ENCODE measurements at regions not wholly inside any gene's neighbourhood (a gene's known extent, or its start where the extent isn't known, plus 50 kb on each side); places are given as distances from the start of the nearest gene placed in this dataset.
"Not testable (repeated sequence)": the region's sequence is repeated elsewhere in the genome, so short reads cannot be mapped to it uniquely, and the experiment has no call there.

GRCh38 chr3:46793340-46793739 lies 69.9 kb downstream of the MYL3 start:
- TF ChIP-seq IKZF2 (IDR thresholded peaks at IDR 0.05) (peak; percentile 38 to 67; a peak in 3 of 4 replicates), MTA2 (IDR thresholded peaks at IDR 0.05; ENCODE audit: low read depth) (peak; percentile 28; the same call in 1 of the 2 replicates), CREM (IDR thresholded peaks at IDR 0.05; ENCODE audit: low read depth) (peak; percentile 16; the same call in 1 of the 2 replicates), SPI1 (IDR thresholded peaks at IDR 0.05; ENCODE audit: borderline replicate concordance, insufficient read depth, low read depth, low read length) (peak; percentile 75), IKZF1 (conservative IDR thresholded peaks at IDR 0.05) (0 out of 2 replicates have a peak, but pooled peaks have one; percentile 14), DPF2 (IDR thresholded peaks at IDR 0.05) (0 out of 2 replicates have a peak, but pooled peaks have one; percentile 31), JUNB (IDR thresholded peaks at IDR 0.05) (peak; percentile 80)
- H3K9ac ChIP-seq (ENCODE audit: control insufficient read depth, insufficient read depth, low read length); in situ Hi-C loops (cut with MboI); H3K27ac ChIP-seq (ENCODE audit: control insufficient read depth, insufficient read depth); H2AFZ ChIP-seq (ENCODE audit: control insufficient read depth, low read depth, low read length); H3K27me3 ChIP-seq (replicated peaks in 1 of 2; ENCODE audit: control insufficient read depth in 2 of 2, insufficient read depth in 2 of 2, low read length in 1 of 2); H3K4me2 ChIP-seq (ENCODE audit: control insufficient read depth, insufficient read depth); BruUV-seq (replicated peaks); intact Hi-C loops (cut with micrococcal nuclease; ENCODE audit: unreplicated experiment); RAD21 ChIA-PET (ENCODE audit: unreplicated experiment); H3K4me1 ChIP-seq (ENCODE audit: control insufficient read depth, insufficient read depth, low read length); DNase-seq (ENCODE audit: low read depth, low spot score); H3K4me3 ChIP-seq; ATAC-seq; H3K36me3 ChIP-seq (ENCODE audit: control insufficient read depth in 2 of 2, insufficient read depth in 2 of 2, low read length in 1 of 2); H3K9me3 ChIP-seq (replicated peaks; ENCODE audit: control insufficient read depth, insufficient read depth, low read length); H3K79me2 ChIP-seq (ENCODE audit: control insufficient read depth, insufficient read depth, low read length); FAIRE-seq; H4K20me1 ChIP-seq (ENCODE audit: control insufficient read depth, insufficient read depth); POLR2A ChIA-PET; SMC1A ChIA-PET (ENCODE audit: uncharacterized antibody, unreplicated experiment): not testable (repeated sequence)
- 4% methylated on average over 2 of the region's 2 CpGs for WGBS (ENCODE audit: insufficient coverage, insufficient replicate concordance, low lambda C conversion rate, missing lambda C conversion rate)
- CTCF ChIA-PET = interaction anchor here (0.7 kb wide), 1 partner anchor 206 kb away, joined by 3 read pairs; no protein-coding TSS in a partner anchor

DNA sequence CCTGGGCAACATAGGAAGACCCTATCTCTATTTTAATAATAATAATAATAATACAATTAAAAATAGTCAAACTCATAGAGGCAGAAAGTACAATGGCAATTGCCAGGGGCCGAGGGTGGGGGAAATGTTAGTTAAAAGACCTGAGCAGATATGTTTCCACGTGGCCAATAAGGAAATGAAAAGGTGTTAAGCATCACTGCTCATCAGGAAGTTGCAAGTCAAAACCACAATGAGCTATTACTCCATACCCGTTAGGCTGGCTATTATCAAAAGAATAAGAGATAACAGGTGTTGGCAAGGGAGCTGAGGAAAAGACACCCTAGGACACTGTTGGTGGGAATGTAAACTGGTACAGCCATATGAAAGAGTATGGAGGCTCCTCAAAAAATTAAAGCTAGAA lies 60.4 kb upstream of the PRSS50 start:
- ChIA-PET RAD21 (ENCODE audit: unreplicated experiment) (no interaction called here), SMC1A (ENCODE audit: uncharacterized antibody, unreplicated experiment) (no interaction called here), POLR2A (no interaction called here), CTCF (no interaction called here)
- no peaks in the 10 kb centered on the region for H3K36me3 ChIP-seq (ENCODE audit: control insufficient read depth in 2 of 2, insufficient read depth in 2 of 2, low read length in 1 of 2)
- no TSS peak for BruUV-seq (replicated peaks)
- H3K9me3 ChIP-seq (replicated peaks; ENCODE audit: control insufficient read depth, insufficient read depth, low read length) = no peaks in the 10 kb centered on the region; the same call in 2 of the 3 replicates
- FAIRE-seq (no peak), ATAC-seq (no peak), DNase-seq (ENCODE audit: low read depth, low spot score) (no peak)
- in situ Hi-C loops (cut with MboI) (no loop called here), intact Hi-C loops (cut with micrococcal nuclease; ENCODE audit: unreplicated experiment) (no loop called here)
- H3K4me1 ChIP-seq (ENCODE audit: control insufficient read depth, insufficient read depth, low read length) = no peaks in the 10 kb centered on the region
- WGBS (ENCODE audit: insufficient coverage, insufficient replicate concordance, low lambda C conversion rate, missing lambda C conversion rate) = 0% methylated on average over 3 of the region's 3 CpGs
- H2AFZ ChIP-seq (ENCODE audit: control insufficient read depth, low read depth, low read length) = no peak overlapping the region
- no peak overlapping the region for H3K4me3 ChIP-seq
- no peaks in the 10 kb centered on the region for H4K20me1 ChIP-seq (ENCODE audit: control insufficient read depth, insufficient read depth)
- H3K9ac ChIP-seq (ENCODE audit: control insufficient read depth, insufficient read depth, low read length) = no peak overlapping the region
- no peaks in the 10 kb centered on the region for H3K79me2 ChIP-seq (ENCODE audit: control insufficient read depth, insufficient read depth, low read length)
- no peak overlapping the region for H3K27ac ChIP-seq (ENCODE audit: control insufficient read depth, insufficient read depth)
- H3K27me3 ChIP-seq (replicated peaks in 1 of 2; ENCODE audit: control insufficient read depth in 2 of 2, insufficient read depth in 2 of 2, low read length in 1 of 2) = no peaks in the 10 kb centered on the region; a peak in 1 of 4 replicates
- TF ChIP-seq RUNX3 (IDR thresholded peaks at IDR 0.05; ENCODE audit: low read length) = peak; percentile 50
- TF ChIP-seq NFYB (IDR thresholded peaks at IDR 0.05; ENCODE audit: insufficient read depth, low read depth, low read length) = no peak
- no peak for TF ChIP-seq ZNF592 (IDR thresholded peaks at IDR 0.05)
- no peak for TF ChIP-seq NKRF (conservative IDR thresholded peaks at IDR 0.05)
- TF ChIP-seq POLR2A (IDR thresholded peaks at IDR 0.05; ENCODE audit: low read depth, low read length) = no peak
- no peak overlapping the region for H3K4me2 ChIP-seq (ENCODE audit: control insufficient read depth, insufficient read depth)

Data from GM12878 (cell line).